ENCODE measurements at regions not wholly inside any gene's neighbourhood (a gene's known extent, or its start where the extent isn't known, plus 50 kb on each side); places are given as distances from the start of the nearest gene placed in this dataset.

- Histone ChIP-seq H2BK12ac (ENCODE audit: low read depth, low read length) (no peak overlapping the region), H3K36me3 (ENCODE audit: control insufficient read depth in 2 of 4, insufficient read depth in 4 of 4, low read length in 3 of 4) (no peaks in the 10 kb centered on the region), H2BK20ac (ENCODE audit: low read length) (no peak overlapping the region), H3K14ac (ENCODE audit: insufficient read length) (no peak overlapping the region), H3K9me3 (ENCODE audit: insufficient read depth in 2 of 2, low read depth in 1 of 2, low read length in 1 of 2) (0 out of 4 replicates have a peak, but pooled peaks cover 0 to 4% of the 10 kb centered on the region in 2 experiments), H2AK5ac (ENCODE audit: low read depth, low read length) (no peak overlapping the region), H3K18ac (ENCODE audit: extremely low read depth, low read length) (no peak overlapping the region), H2BK5ac (ENCODE audit: low read depth, low read length) (no peak overlapping the region), H2AFZ (ENCODE audit: low read length) (no peak overlapping the region), H3K9ac (replicated peaks in 1 of 4; ENCODE audit: extremely low read depth in 1 of 4, low read depth in 3 of 4, low read length in 3 of 4) (no peak overlapping the region), H4K20me1 (replicated peaks in 1 of 2; ENCODE audit: control insufficient read depth in 1 of 2, insufficient read depth in 2 of 2, low read length in 2 of 2) (no peaks in the 10 kb centered on the region), H3K4me2 (ENCODE audit: insufficient read depth in 1 of 2, low read depth in 2 of 2, low read length in 2 of 2) (no peak overlapping the region), H4K91ac (replicated peaks; ENCODE audit: insufficient read length, low read length) (no peak overlapping the region), H3K4me3 (ENCODE audit: extremely low read depth in 1 of 4, insufficient read depth in 2 of 4, low read depth in 3 of 4, low read length in 4 of 4) (no peak overlapping the region), H4K5ac (ENCODE audit: insufficient read length, low read depth, low read length) (no peak overlapping the region), H3K79me2 (ENCODE audit: control insufficient read depth in 1 of 2, insufficient read depth in 2 of 2, low read length in 2 of 2) (no peaks in the 10 kb centered on the region), H3K23me2 (ENCODE audit: low read depth, low read length) (no peaks in the 10 kb centered on the region), H3K23ac (ENCODE audit: insufficient read length) (no peak overlapping the region), H3K4me1 (replicated peaks in 1 of 4; ENCODE audit: control insufficient read depth in 3 of 4, insufficient read depth in 4 of 4, low read length in 3 of 4) (no peaks in the 10 kb centered on the region), H3K27ac (ENCODE audit: low read depth, low read length) (no peak overlapping the region), H2BK120ac (replicated peaks; ENCODE audit: low read depth, low read length) (no peak overlapping the region), H3K79me1 (ENCODE audit: low read depth, low read length) (no peaks in the 10 kb centered on the region), H3K56ac (replicated peaks; ENCODE audit: insufficient read length, low read depth, low read length) (no peak overlapping the region), H3K4ac (replicated peaks; ENCODE audit: insufficient read length, low read depth, low read length) (no peak overlapping the region), H3K27me3 (replicated peaks in 1 of 4; ENCODE audit: control insufficient read depth in 3 of 4, extremely low read depth in 1 of 4, insufficient read depth in 3 of 4, low read length in 3 of 4) (no peaks in the 10 kb centered on the region), H4K8ac (ENCODE audit: extremely low read depth, insufficient read depth, low read length) (no peak overlapping the region), H2BK15ac (ENCODE audit: low read length) (no peak overlapping the region)
- ChIA-PET POLR2A (ENCODE audit: partially characterized antibody) (no interaction called here), CTCF (ENCODE audit: partially characterized antibody) (no interaction called here)
- FAIRE-seq (no peak), DNase-seq (ENCODE audit: low read depth in 1 of 2, low spot score in 2 of 2) (no peak)
- 94% methylated on average over 2 of the region's 2 CpGs; no CpG with 5 or more reads in 1 of the 2 experiments for WGBS, 2 experiments (ENCODE audit: extremely low coverage in 1 of 2, insufficient coverage in 1 of 2, insufficient read length in 1 of 2, insufficient replicate concordance in 2 of 2, low coverage in 1 of 2, low lambda C conversion rate in 2 of 2, missing lambda C conversion rate in 1 of 2)
- TF ChIP-seq KDM5A (IDR thresholded peaks at IDR 0.05; ENCODE audit: low read length) = no peak
- no peak for TF ChIP-seq EP300 (IDR thresholded peaks at IDR 0.05; ENCODE audit: borderline replicate concordance in 1 of 2, low read depth in 2 of 2, low read length in 2 of 2)
- TF ChIP-seq HDAC6 (IDR thresholded peaks at IDR 0.05; ENCODE audit: low read depth, low read length) = no peak
- no peak for TF ChIP-seq TEAD4 (IDR thresholded peaks at IDR 0.05; ENCODE audit: low read depth, low read length)
These were observed 738.3 kb downstream of the INHBA start for GRCh38 chr7:40964610-40965009.
